Liver (tissue), 8 donors: ENCODE measurements at regions not wholly inside any gene's neighbourhood (a gene's known extent, or its start where the extent isn't known, plus 50 kb on each side); places are given as distances from the start of the nearest gene placed in this dataset.

ENCODE experiments used
- DNase-seq: peaks from one replicate; pipeline ENCODE4 v3.0.0-alpha.2; 2017; ENCODE audit warnings: low spot score
- H3K27ac ChIP-seq, 2 donors: one replicate each; pipeline ENCODE4 v1.7.0; 2013; ENCODE audit warnings: inconsistent platforms in 2 of 2, low read length in 2 of 2, control low read depth in 1 of 2, low read depth in 1 of 2, mild to moderate bottlenecking in 1 of 2
- H3K27me3 ChIP-seq, 4 donors: one replicate each; pipeline versions ENCODE4 v1.6.1 to v1.7.0; 2013; ENCODE audit warnings: low read length in 3 of 4, inconsistent platforms in 1 of 4, mild to moderate bottlenecking in 1 of 4, moderate library complexity in 1 of 4; ENCODE audit not compliant: control insufficient read depth in 4 of 4, insufficient read depth in 4 of 4
- H3K36me3 ChIP-seq, 4 donors: one replicate each; pipeline versions ENCODE4 v1.6.1 to v1.7.0; 2013; ENCODE audit warnings: low read length in 3 of 4, mild to moderate bottlenecking in 3 of 4, low read depth in 1 of 4, moderate library complexity in 1 of 4; ENCODE audit not compliant: control insufficient read depth in 4 of 4, insufficient read depth in 3 of 4
- H3K4me1 ChIP-seq, 4 donors: one replicate each; pipeline versions ENCODE4 v1.6.1 to v1.7.0; 2013; ENCODE audit warnings: low read length in 3 of 4, mild to moderate bottlenecking in 3 of 4, moderate library complexity in 1 of 4; ENCODE audit not compliant: control insufficient read depth in 4 of 4, insufficient read depth in 4 of 4
- H3K4me3 ChIP-seq, 3 donors: one replicate each; pipeline versions ENCODE4 v1.6.1 to v1.7.0; 2013; ENCODE audit warnings: low read length in 3 of 3, control low read depth in 1 of 3, low read depth in 1 of 3, mild to moderate bottlenecking in 1 of 3
- H3K9ac ChIP-seq, 2 donors: one replicate each; pipeline ENCODE4 v1.7.0; 2013; ENCODE audit warnings: low read length in 2 of 2, mild to moderate bottlenecking in 2 of 2, moderate library complexity in 2 of 2, control low read depth in 1 of 2, low read depth in 1 of 2
- H3K9me3 ChIP-seq, 4 donors: one replicate each; pipeline versions ENCODE4 v1.6.1 to v1.7.0; 2013; ENCODE audit warnings: low read length in 3 of 4; ENCODE audit not compliant: control insufficient read depth in 4 of 4
- ATF3 ChIP-seq: IDR thresholded peaks from 2 replicates; pipeline ENCODE4 v1.6.1; 2016; ENCODE audit warnings: antibody characterized with exemption
- CTCF ChIP-seq: fragments of 150-350 bp; IDR thresholded peaks from 2 replicates; pipeline ENCODE4 v1.5.1; 2017; ENCODE audit warnings: improper control_type of control experiment, low read depth, low read length; ENCODE audit not compliant: missing input control
- EGR1 ChIP-seq, 2 donors: IDR thresholded peaks; 2 replicates each; pipeline ENCODE4 v1.6.1; 2016 to 2018; ENCODE audit warnings: antibody characterized with exemption in 2 of 2, low read depth in 2 of 2
- FOXA1 ChIP-seq: IDR thresholded peaks from 2 replicates; pipeline ENCODE4 v1.6.1; 2016; ENCODE audit warnings: antibody characterized with exemption
- FOXA2 ChIP-seq: IDR thresholded peaks from 2 replicates; pipeline ENCODE4 v1.6.1; 2016; ENCODE audit warnings: antibody characterized with exemption
- GABPA ChIP-seq, 2 donors: IDR thresholded peaks in 1 of 2; conservative IDR thresholded peaks in 1 of 2; 2 replicates each; pipeline ENCODE4 v1.6.1; 2016; ENCODE audit warnings: antibody characterized with exemption in 2 of 2, mild to moderate bottlenecking in 1 of 2, moderate library complexity in 1 of 2
- HNF4A ChIP-seq, 2 donors: conservative IDR thresholded peaks; 2 replicates each; pipeline ENCODE4 v1.6.1; 2016; ENCODE audit warnings: antibody characterized with exemption in 2 of 2, mild to moderate bottlenecking in 2 of 2
- HNF4G ChIP-seq: IDR thresholded peaks from 2 replicates; pipeline ENCODE4 v1.6.1; 2016; ENCODE audit warnings: antibody characterized with exemption
- JUND ChIP-seq, 2 donors: IDR thresholded peaks; 2 replicates each; pipeline ENCODE4 v1.6.1; 2016; ENCODE audit warnings: antibody characterized with exemption in 2 of 2
- MAX ChIP-seq: IDR thresholded peaks from 2 replicates; pipeline ENCODE4 v1.6.1; 2016; ENCODE audit warnings: antibody characterized with exemption
- NR2F2 ChIP-seq: IDR thresholded peaks from 2 replicates; pipeline ENCODE4 v1.6.1; 2016; ENCODE audit warnings: antibody characterized with exemption
- RAD21 ChIP-seq, 2 donors: IDR thresholded peaks; 2 replicates each; pipeline ENCODE4 v1.6.1; 2016; ENCODE audit warnings: antibody characterized with exemption in 2 of 2, mild to moderate bottlenecking in 2 of 2
- REST ChIP-seq: IDR thresholded peaks from 2 replicates; pipeline ENCODE4 v1.6.1; 2016; ENCODE audit warnings: antibody characterized with exemption, mild to moderate bottlenecking
- RXRA ChIP-seq, 2 donors: IDR thresholded peaks; 2 replicates each; pipeline ENCODE4 v1.6.1; 2017 to 2018; ENCODE audit warnings: antibody characterized with exemption in 2 of 2, mild to moderate bottlenecking in 1 of 2
- SP1 ChIP-seq: IDR thresholded peaks from 2 replicates; pipeline ENCODE4 v1.6.1; 2018; ENCODE audit warnings: antibody characterized with exemption, mild to moderate bottlenecking
- TAF1 ChIP-seq: conservative IDR thresholded peaks from 2 replicates; pipeline ENCODE4 v1.6.1; 2016; ENCODE audit warnings: antibody characterized with exemption, mild to moderate bottlenecking
- YY1 ChIP-seq: IDR thresholded peaks from 2 replicates; pipeline ENCODE4 v1.6.1; 2016; ENCODE audit warnings: antibody characterized with exemption, mild to moderate bottlenecking
- WGBS: extraction: QIAGEN DNeasy Blood & Tissue Kit; methylation state at CpG from one replicate; pipeline ENCODE4 v1.1.7; 2013; 5-methylcytosine and 5-hydroxymethylcytosine counted together
- donor health status: healthy.
- donor health status: healthy.
- donor health status: healthy.
- donor health status: healthy.
- donor health status: healthy.

GRCh38 chr4:167779280-167779679 lies 313.1 kb upstream of the ANXA10 start (continued):
- no peak for TF ChIP-seq CTCF
- no peak for TF ChIP-seq FOXA2
- TF ChIP-seq ATF3, result no peak
- no peak for TF ChIP-seq SP1
- TF ChIP-seq HNF4A (conservative IDR thresholded peaks at IDR 0.05), result no peak
- no peak for TF ChIP-seq MAX
- TF ChIP-seq RAD21 (IDR thresholded peaks at IDR 0.05), result no peak
- no peak for TF ChIP-seq NR2F2
- no peak for TF ChIP-seq JUND (IDR thresholded peaks at IDR 0.05)

GRCh38 chr4:167779864-167780263 lies 312.5 kb upstream of the ANXA10 start:
- Histone ChIP-seq H3K4me3 (no peak overlapping the region), H3K36me3 (no peaks in the 10 kb centered on the region), H3K27ac (no peak overlapping the region), H3K9ac (no peak overlapping the region), H3K27me3 (no peaks in the 10 kb centered on the region), H3K4me1 (no peaks in the 10 kb centered on the region), H3K9me3 (no peaks in the 10 kb centered on the region)
- no peak for TF ChIP-seq ATF3
- TF ChIP-seq FOXA2, result no peak
- TF ChIP-seq HNF4G, result no peak
- WGBS, result 61% methylated on average over 5 of the region's 5 CpGs
- DNase-seq, result no peak

- no peak for TF ChIP-seq FOXA2
- TF ChIP-seq HNF4G, result no peak
- TF ChIP-seq FOXA1, result no peak
- TF ChIP-seq HNF4A (conservative IDR thresholded peaks at IDR 0.05), result no peak
- TF ChIP-seq JUND (IDR thresholded peaks at IDR 0.05), result no peak
- no peak for TF ChIP-seq GABPA (IDR thresholded peaks at IDR 0.05 in 1 of 2, conservative IDR thresholded peaks at IDR 0.05 in 1 of 2)
- TF ChIP-seq CTCF, result no peak
- TF ChIP-seq RAD21 (IDR thresholded peaks at IDR 0.05), result no peak
- TF ChIP-seq REST, result no peak
- TF ChIP-seq NR2F2, result no peak
- TF ChIP-seq EGR1 (IDR thresholded peaks at IDR 0.05; ENCODE audit: low read depth in 2 of 2), result no peak
- no peak for TF ChIP-seq RXRA (IDR thresholded peaks at IDR 0.05)
- TF ChIP-seq ATF3, result no peak
- TF ChIP-seq MAX, result no peak
- no peak for TF ChIP-seq TAF1
- no peak for TF ChIP-seq SP1
- no peak for TF ChIP-seq YY1
- DNase-seq, result no peak
- Histone ChIP-seq H3K4me1 (no peaks in the 10 kb centered on the region), H3K27me3 (no peaks in the 10 kb centered on the region), H3K9me3 (no peaks in the 10 kb centered on the region), H3K4me3 (no peak overlapping the region), H3K9ac (no peak overlapping the region), H3K27ac (no peak overlapping the region), H3K36me3 (no peaks in the 10 kb centered on the region)
- WGBS, result 44% methylated on average over 2 of the region's 2 CpGs
Measured at GRCh38 chr4:167784826-167785225, 307.5 kb upstream of the ANXA10 start.
